OCI-LY7 (cell line): ENCODE measurements at regions not wholly inside any gene's neighbourhood (a gene's known extent, or its start where the extent isn't known, plus 50 kb on each side); places are given as distances from the start of the nearest gene placed in this dataset.

Source experiments
- BruUV-seq: library from RNA; stranded (reverse); fragments of 400-500 nt; replicated peaks from 2 replicates; lab custom pipeline; 2021; lab: Mats Ljungman, UMichigan
- CTCF ChIA-PET: fragments of 300-600 bp; sonication (Branson Sonifier 250); formaldehyde crosslinking; loops from one replicate; lab custom pipeline; 2022; ENCODE audit warnings: antibody characterized with exemption; ENCODE audit not compliant: unreplicated experiment; lab: Charles Lee
- POLR2A ChIA-PET: fragments of 300-600 bp; sonication (Branson Sonifier 250); formaldehyde crosslinking; loops from one replicate; lab custom pipeline; 2022; ENCODE audit warnings: antibody characterized with exemption; lab: Charles Lee
- DNase-seq: peaks from one replicate; pipeline ENCODE4 v3.0.0-alpha.2; 2015; ENCODE audit warnings: low spot score
- H2AFZ ChIP-seq: fragments of 200-600 bp; sonication (generic), shearing (Covaris generic); 2 replicates; pipeline ENCODE4 v1.6.1; 2014; ENCODE audit warnings: mild to moderate bottlenecking, antibody characterized with exemption, low read length, moderate library complexity
- H3K27ac ChIP-seq: fragments of 200-600 bp; sonication (generic); 2 replicates; pipeline ENCODE4 v1.5.1; 2014; ENCODE audit warnings: mixed run types, low read depth, mild to moderate bottlenecking, moderate library complexity, low read length, inconsistent platforms; ENCODE audit not compliant: poor library complexity, severe bottlenecking
- H3K36me3 ChIP-seq: fragments of 200-600 bp; sonication (generic); 2 replicates; pipeline ENCODE4 v1.6.1; 2014; ENCODE audit warnings: mild to moderate bottlenecking, antibody characterized with exemption, low read length, moderate library complexity, mixed read lengths; ENCODE audit not compliant: insufficient read depth
- H3K4me1 ChIP-seq: fragments of 200-600 bp; sonication (generic); 2 replicates; pipeline ENCODE4 v1.5.1; 2014; ENCODE audit warnings: mild to moderate bottlenecking, low read length; ENCODE audit not compliant: insufficient read depth, poor library complexity, severe bottlenecking
- H3K4me2 ChIP-seq: fragments of 200-600 bp; sonication (generic); 2 replicates; pipeline ENCODE4 v1.6.1; 2014; ENCODE audit warnings: mild to moderate bottlenecking, low read length
- H3K4me3 ChIP-seq: fragments of 200-600 bp; sonication (generic); 2 replicates; pipeline ENCODE4 v1.5.1; 2014; ENCODE audit warnings: mild to moderate bottlenecking, low read depth, low read length; ENCODE audit not compliant: poor library complexity, severe bottlenecking
- H3K79me2 ChIP-seq: fragments of 200-600 bp; sonication (generic); 2 replicates; pipeline ENCODE4 v1.6.1; 2016; ENCODE audit warnings: low read depth, mild to moderate bottlenecking, low read length, moderate library complexity, mixed read lengths; ENCODE audit not compliant: insufficient read depth
- H3K9me2 ChIP-seq: fragments of 200-600 bp; sonication (generic); 2 replicates; pipeline ENCODE4 v1.6.1; 2016; ENCODE audit warnings: mild to moderate bottlenecking, low read length, mixed read lengths; ENCODE audit not compliant: insufficient read depth
- H3K9me3 ChIP-seq: fragments of 200-600 bp; sonication (generic); 2 replicates; pipeline ENCODE4 v1.6.1; 2014; ENCODE audit warnings: mild to moderate bottlenecking, mixed run types, low read length, mixed read lengths
- H4K20me1 ChIP-seq: fragments of 200-600 bp; sonication (generic); 2 replicates; pipeline ENCODE4 v1.6.1; 2014; ENCODE audit warnings: mild to moderate bottlenecking, antibody characterized with exemption, low read length, moderate library complexity, mixed read lengths; ENCODE audit not compliant: insufficient read depth
- EZH2phosphoT487 ChIP-seq: fragments of 200-600 bp; sonication (generic); IDR thresholded peaks from 2 replicates; pipeline ENCODE4 v1.6.1; 2018; ENCODE audit warnings: low read depth, borderline replicate concordance, mild to moderate bottlenecking, mixed run types, antibody characterized with exemption, low read length, moderate library complexity, mixed read lengths
- intact Hi-C: fragments of 100-400 bp; cut with micrococcal nuclease; formaldehyde crosslinking; loops from one replicate; pipeline ENCODE4 v1.10.0; 2022; ENCODE audit not compliant: unreplicated experiment
- TF ChIP-seq, protein P1 (sequence below): fragments of 200-600 bp; sonication (generic); conservative IDR thresholded peaks from 2 replicates; pipeline ENCODE4 v1.5.1; 2014; ENCODE audit warnings: mild to moderate bottlenecking, antibody characterized with exemption, low read length, moderate library complexity, mixed read lengths

DNA sequence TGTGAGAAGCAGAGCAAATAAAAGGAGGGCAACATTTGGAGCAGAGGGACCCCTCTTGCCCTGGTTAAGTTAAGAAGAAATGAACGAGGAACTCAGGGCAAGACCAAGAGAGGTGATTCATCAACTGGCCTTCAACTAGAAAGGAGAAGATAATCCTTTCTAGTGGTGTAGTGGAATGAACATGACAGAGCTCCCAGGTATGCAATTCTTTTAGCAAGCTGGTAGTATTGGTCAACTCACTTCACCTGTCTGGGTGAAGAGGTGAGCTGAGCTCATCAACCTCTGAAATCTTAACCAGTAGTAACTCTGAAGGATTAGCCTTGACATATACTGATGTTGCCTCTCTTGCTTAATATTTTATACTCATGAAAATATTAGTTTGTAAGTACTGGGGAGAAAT is 1024.7 kb upstream of the GOT2 start:
- ChIA-PET CTCF (no interaction called here), POLR2A (no interaction called here)
- H3K36me3 ChIP-seq, result no peaks in the 10 kb centered on the region

DNA sequence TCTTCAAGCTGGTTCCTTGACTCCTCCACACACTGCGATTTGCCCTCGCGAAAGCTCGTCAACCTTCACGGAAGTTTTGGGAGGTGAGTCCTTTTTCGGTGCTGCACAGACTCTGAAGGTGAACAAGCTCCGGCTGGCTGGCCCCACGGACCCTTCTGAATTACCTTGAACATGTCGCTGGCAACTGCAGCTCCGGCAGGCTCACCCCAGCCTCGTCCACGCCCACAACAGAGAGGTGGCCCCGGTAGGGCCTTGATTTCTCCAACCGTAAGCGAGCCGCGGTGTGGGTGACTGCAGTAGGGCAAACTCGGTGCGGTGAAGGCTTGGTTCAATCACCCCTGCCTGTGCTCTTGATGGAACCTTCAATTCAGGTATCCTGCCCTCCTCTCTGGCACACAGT is 1020.7 kb upstream of the GOT2 start:
- Histone ChIP-seq H3K4me3 (no peak overlapping the region), H4K20me1 (no peaks in the 10 kb centered on the region), H3K4me2 (no peak overlapping the region), H3K27ac (no peak overlapping the region), H3K9me3 (no peaks in the 10 kb centered on the region), H3K9me2 (no peaks in the 10 kb centered on the region), H2AFZ (no peak overlapping the region), H3K79me2 (no peaks in the 10 kb centered on the region), H3K4me1 (no peaks in the 10 kb centered on the region), H3K36me3 (no peaks in the 10 kb centered on the region)
- intact Hi-C loops, result no loop called here
- ChIA-PET POLR2A (no interaction called here), CTCF (no interaction called here)
- BruUV-seq, result no TSS peak
- TF ChIP-seq, protein P1, sequence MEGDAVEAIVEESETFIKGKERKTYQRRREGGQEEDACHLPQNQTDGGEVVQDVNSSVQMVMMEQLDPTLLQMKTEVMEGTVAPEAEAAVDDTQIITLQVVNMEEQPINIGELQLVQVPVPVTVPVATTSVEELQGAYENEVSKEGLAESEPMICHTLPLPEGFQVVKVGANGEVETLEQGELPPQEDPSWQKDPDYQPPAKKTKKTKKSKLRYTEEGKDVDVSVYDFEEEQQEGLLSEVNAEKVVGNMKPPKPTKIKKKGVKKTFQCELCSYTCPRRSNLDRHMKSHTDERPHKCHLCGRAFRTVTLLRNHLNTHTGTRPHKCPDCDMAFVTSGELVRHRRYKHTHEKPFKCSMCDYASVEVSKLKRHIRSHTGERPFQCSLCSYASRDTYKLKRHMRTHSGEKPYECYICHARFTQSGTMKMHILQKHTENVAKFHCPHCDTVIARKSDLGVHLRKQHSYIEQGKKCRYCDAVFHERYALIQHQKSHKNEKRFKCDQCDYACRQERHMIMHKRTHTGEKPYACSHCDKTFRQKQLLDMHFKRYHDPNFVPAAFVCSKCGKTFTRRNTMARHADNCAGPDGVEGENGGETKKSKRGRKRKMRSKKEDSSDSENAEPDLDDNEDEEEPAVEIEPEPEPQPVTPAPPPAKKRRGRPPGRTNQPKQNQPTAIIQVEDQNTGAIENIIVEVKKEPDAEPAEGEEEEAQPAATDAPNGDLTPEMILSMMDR, result no peak
- no peak for TF ChIP-seq EZH2phosphoT487
- DNase-seq, result no peak

More for the DNA sequence above, 1024.7 kb upstream of the GOT2 start:
- TF ChIP-seq EZH2phosphoT487, result no peak
- TF ChIP-seq, protein P1, result no peak
- Histone ChIP-seq H3K4me3 (no peak overlapping the region), H3K4me2 (no peak overlapping the region), H3K79me2 (no peaks in the 10 kb centered on the region), H3K9me3 (no peaks in the 10 kb centered on the region), H4K20me1 (no peaks in the 10 kb centered on the region), H3K4me1 (no peaks in the 10 kb centered on the region), H3K9me2 (no peaks in the 10 kb centered on the region), H3K27ac (no peak overlapping the region), H2AFZ (no peak overlapping the region)
- DNase-seq, result no peak
- intact Hi-C loops, result no loop called here
- BruUV-seq, result no TSS peak

DNA sequence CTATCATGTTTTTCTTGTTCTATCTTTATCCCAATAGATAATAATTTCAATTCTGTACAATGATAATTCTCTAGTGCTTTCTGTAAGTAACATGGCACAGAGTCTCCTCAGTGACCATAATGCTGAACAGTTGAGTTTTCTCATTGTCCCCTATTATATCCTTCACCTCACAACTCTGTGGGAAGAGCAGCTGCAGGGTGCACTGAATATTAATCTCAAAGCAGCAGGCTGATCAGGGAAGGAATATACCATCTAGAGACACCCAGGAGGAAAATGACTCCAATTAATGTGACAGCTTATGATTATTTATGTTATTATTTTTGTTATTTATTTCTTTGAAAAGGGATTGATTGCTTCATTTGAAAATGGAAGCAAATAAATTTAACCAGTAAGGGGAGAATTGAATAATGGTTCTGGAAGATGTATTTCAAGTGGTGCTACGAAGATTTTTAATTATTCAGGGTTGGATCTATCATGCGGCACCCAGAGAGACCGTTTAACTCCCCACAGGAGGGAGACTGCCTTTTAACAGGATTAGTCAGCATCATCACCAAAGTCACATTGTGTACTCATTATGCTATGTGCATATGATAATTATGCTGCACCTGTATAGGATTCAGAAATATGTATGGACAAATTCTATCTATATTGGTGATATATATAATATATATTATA is 1015.7 kb upstream of the GOT2 start:
- TF ChIP-seq EZH2phosphoT487, result no peak
- TF ChIP-seq, protein P1, result no peak
- Histone ChIP-seq H3K36me3 (no peaks in the 10 kb centered on the region), H3K4me1 (no peaks in the 10 kb centered on the region), H3K27ac (no peak overlapping the region), H3K79me2 (no peaks in the 10 kb centered on the region), H3K9me3 (no peaks in the 10 kb centered on the region), H3K4me3 (no peak overlapping the region), H4K20me1 (no peaks in the 10 kb centered on the region), H2AFZ (no peak overlapping the region), H3K9me2 (no peaks in the 10 kb centered on the region), H3K4me2 (no peak overlapping the region)
- BruUV-seq, result no TSS peak
- CTCF ChIA-PET, result no interaction called here
- intact Hi-C loops, result no loop called here
- POLR2A ChIA-PET, result interaction anchor here (0.5 to 0.6 kb wide), 2 partner anchors 34 to 317 kb away, joined by 4 to 8 read pairs; no protein-coding TSS in a partner anchor
- no peak for DNase-seq
